H1 (cell line): ENCODE measurements at regions not wholly inside any gene's neighbourhood (a gene's known extent, or its start where the extent isn't known, plus 50 kb on each side); places are given as distances from the start of the nearest gene placed in this dataset.

Experiments
- CTCF ChIP-seq, 3 experiments: IDR thresholded peaks; 1 replicate in 2 of 3; 2 replicates in 1 of 3; pipeline versions ENCODE4 v1.5.1 to v1.6.1; 2011; ENCODE audit warnings: low read length in 3 of 3, mild to moderate bottlenecking in 3 of 3, inconsistent platforms in 2 of 3, low read depth in 1 of 3, moderate library complexity in 1 of 3; ENCODE audit not compliant: insufficient read depth in 1 of 3; ENCODE audit errors: control extremely low read depth in 1 of 3
- JUN ChIP-seq: IDR thresholded peaks from 2 replicates; pipeline ENCODE4 v1.6.1; 2011; ENCODE audit warnings: low read depth, mild to moderate bottlenecking, improper control_type of control experiment, low read length
- POLR2A ChIP-seq, 2 experiments: IDR thresholded peaks; 1 replicate in 1 of 2; 2 replicates in 1 of 2; pipeline ENCODE4 v1.6.1; 2011; ENCODE audit warnings: low read depth in 2 of 2, low read length in 2 of 2, mild to moderate bottlenecking in 2 of 2; ENCODE audit errors: control extremely low read depth in 1 of 2
- POU5F1 ChIP-seq: IDR thresholded peaks from 2 replicates; pipeline ENCODE4 v1.6.1; 2011; ENCODE audit warnings: low read depth, mild to moderate bottlenecking, low read length, moderate library complexity
- SIN3A ChIP-seq, 2 experiments: IDR thresholded peaks in 1 of 2; conservative IDR thresholded peaks in 1 of 2; 2 replicates each; pipeline ENCODE4 v1.6.1; 2011 to 2012; ENCODE audit warnings: low read length in 2 of 2, improper control_type of control experiment in 1 of 2, low read depth in 1 of 2, mild to moderate bottlenecking in 1 of 2

GRCh38 chr6:140345935-140346334 lies 971.5 kb upstream of the CITED2 start:
- TF ChIP-seq SIN3A (conservative IDR thresholded peaks at IDR 0.05 in 1 of 2, IDR thresholded peaks at IDR 0.05 in 1 of 2; ENCODE audit: low read depth in 1 of 2, low read length in 2 of 2) (no peak), CTCF (IDR thresholded peaks at IDR 0.05; ENCODE audit: control extremely low read depth in 1 of 3, insufficient read depth in 1 of 3, low read depth in 1 of 3, low read length in 3 of 3) (no peak), JUN (no peak), POU5F1 (no peak), POLR2A (IDR thresholded peaks at IDR 0.05; ENCODE audit: control extremely low read depth in 1 of 2, low read depth in 2 of 2, low read length in 2 of 2) (no peak)
